NCI-H345 (cell line): ENCODE measurements at regions not wholly inside any gene's neighbourhood (a gene's known extent, or its start where the extent isn't known, plus 50 kb on each side); places are given as distances from the start of the nearest gene placed in this dataset.

Source experiments
- DNase-seq: peaks from one replicate; lab custom pipeline; 2025; lab: John Stamatoyannopoulos, UW

GRCh38 chr3:146912241-146913015 lies 307.3 kb upstream of the PLSCR5 start:
- DNase-seq, result no peak

- no peak for DNase-seq
Measured at GRCh38 chr3:146903927-146904326, 298.8 kb upstream of the PLSCR5 start.

- DNase-seq, result no peak
Measured at GRCh38 chr3:146899171-146899570, 294.0 kb upstream of the PLSCR5 start.

GRCh38 chr3:146896711-146897110 lies 291.6 kb upstream of the PLSCR5 start:
- DNase-seq, result no peak

GRCh38 chr3:146895026-146895749 lies 290.0 kb upstream of the PLSCR5 start:
- DNase-seq, result no peak

GRCh38 chr3:146894406-146894805 lies 289.3 kb upstream of the PLSCR5 start:
- no peak for DNase-seq

GRCh38 chr3:146892041-146892440 lies 286.9 kb upstream of the PLSCR5 start:
- no peak for DNase-seq

- DNase-seq, result no peak
Measured at GRCh38 chr3:146889626-146890025, 284.5 kb upstream of the PLSCR5 start.

GRCh38 chr3:146888176-146888575 lies 283.0 kb upstream of the PLSCR5 start:
- no peak for DNase-seq

- DNase-seq, result no peak
Measured at GRCh38 chr3:146884721-146885120, 279.6 kb upstream of the PLSCR5 start.

GRCh38 chr3:146884296-146884695 lies 279.1 kb upstream of the PLSCR5 start:
- DNase-seq, result no peak

GRCh38 chr3:146883288-146883687 lies 278.1 kb upstream of the PLSCR5 start:
- no peak for DNase-seq

- no peak for DNase-seq
Measured at GRCh38 chr3:146881966-146882760, 277.0 kb upstream of the PLSCR5 start.

GRCh38 chr3:146881356-146881755 lies 276.2 kb upstream of the PLSCR5 start:
- no peak for DNase-seq

GRCh38 chr3:146873748-146874147 lies 268.6 kb upstream of the PLSCR5 start:
- DNase-seq, result no peak

GRCh38 chr3:146865175-146865755 lies 260.1 kb upstream of the PLSCR5 start:
- no peak for DNase-seq

GRCh38 chr3:146861262-146861661 lies 256.1 kb upstream of the PLSCR5 start:
- no peak for DNase-seq

GRCh38 chr3:146854523-146854922 lies 249.4 kb upstream of the PLSCR5 start:
- no peak for DNase-seq

- no peak for DNase-seq
Measured at GRCh38 chr3:146851665-146852064, 246.5 kb upstream of the PLSCR5 start.

GRCh38 chr3:146845361-146845760 lies 240.2 kb upstream of the PLSCR5 start:
- DNase-seq, result no peak

GRCh38 chr3:146843476-146843875 lies 238.3 kb upstream of the PLSCR5 start:
- DNase-seq, result no peak

- no peak for DNase-seq
Measured at GRCh38 chr3:146839727-146840375, 234.7 kb upstream of the PLSCR5 start.
